ENCODE measurements at regions not wholly inside any gene's neighbourhood (a gene's known extent, or its start where the extent isn't known, plus 50 kb on each side); places are given as distances from the start of the nearest gene placed in this dataset.

GRCh38 chr2:191514613-191515012 is 163.3 kb upstream of the NABP1 start:
- no peak for DNase-seq (ENCODE audit: low read depth)

DNA sequence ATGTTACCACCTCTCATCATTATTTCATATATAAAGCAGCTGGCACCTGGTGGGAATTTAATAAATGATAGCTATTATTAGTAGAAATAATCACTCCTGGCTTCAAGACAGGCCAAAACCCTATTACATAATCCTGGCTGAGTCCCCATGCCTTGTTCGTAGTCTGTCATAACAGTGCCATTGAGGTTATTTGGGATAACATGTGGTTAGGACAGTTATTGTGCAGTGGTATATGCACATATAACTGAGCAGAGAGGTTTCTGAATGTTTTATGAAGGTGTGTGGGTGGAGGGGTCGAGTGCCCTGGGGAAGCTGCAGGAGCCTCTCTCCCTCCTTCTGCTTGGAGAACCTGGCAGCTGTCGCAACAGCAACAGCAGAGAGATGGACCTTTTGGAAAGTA is 162.4 kb upstream of the NABP1 start:
- no peak for DNase-seq (ENCODE audit: low read depth)

DNA sequence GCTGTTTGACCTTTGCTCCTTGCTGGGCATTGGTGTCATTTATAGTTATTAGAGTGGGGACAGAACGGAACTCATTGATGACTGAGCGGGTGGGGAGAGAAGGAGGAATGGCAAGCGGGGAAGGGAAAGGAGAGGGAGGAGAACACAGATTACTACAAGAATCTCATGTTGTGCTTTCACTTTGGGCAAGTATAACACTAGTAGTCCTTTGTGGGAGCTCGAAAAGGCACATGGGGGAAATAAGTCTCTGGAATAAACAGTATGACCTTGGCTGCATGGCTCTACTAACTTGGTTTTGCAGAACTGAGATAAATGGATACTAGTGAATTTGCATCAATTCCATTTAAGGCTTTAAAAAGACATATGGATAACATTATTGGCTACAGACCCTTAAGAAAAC is 161.7 kb upstream of the NABP1 start:
- DNase-seq (ENCODE audit: low read depth) = peak; percentile 11

- DNase-seq (ENCODE audit: low read depth) = peak; percentile 47
These were observed 156.2 kb upstream of the NABP1 start for GRCh38 chr2:191521608-191522208.

DNA sequence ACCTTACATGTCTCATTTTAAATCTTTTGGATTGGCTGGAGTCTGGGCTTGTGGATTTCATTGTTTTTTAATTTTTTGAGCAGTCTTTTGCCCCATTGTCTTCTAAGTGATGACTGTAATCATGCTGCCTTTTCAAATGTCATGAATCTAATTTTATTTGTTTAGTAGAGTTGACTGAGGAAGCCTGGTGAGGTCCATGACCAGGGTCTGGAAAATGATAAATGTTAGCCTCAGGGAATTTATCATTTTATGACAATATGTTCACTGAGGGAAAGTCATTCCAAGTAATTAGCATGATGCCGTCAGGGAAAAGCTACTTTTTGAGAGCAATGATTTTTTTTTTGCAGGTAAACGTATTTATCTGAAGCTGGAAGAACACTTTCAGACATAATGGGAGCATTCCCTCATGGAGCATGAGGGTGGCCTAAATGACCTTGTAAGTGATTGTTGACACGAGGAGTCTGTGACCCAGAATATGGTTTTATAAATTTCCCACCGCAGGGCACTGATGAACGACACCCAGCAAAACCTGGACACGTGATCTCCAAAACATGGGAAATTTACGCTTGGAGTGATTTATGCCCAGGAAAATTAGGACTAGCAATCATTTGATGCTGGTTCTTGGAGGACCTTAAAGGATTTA is 155.3 kb upstream of the NABP1 start:
- no peak for DNase-seq (ENCODE audit: low read depth)

DNA sequence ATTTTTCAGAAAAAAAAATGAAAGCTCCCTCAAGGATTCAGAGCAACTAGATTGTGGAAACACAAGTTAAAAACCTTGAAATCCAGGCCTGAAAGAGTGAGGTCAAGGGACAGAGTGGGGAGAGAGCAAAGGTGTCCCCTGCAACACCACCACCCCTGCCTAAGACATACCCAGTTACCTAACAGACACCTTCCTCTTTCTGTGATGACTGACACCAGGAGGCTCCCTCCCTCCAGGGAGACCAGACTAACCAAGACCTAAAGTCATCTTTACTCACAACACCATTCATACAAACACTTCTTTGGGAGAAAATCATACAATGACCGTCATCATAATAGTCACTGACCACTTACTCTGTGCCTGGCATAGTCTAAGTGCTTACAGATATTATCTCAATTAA is 151.8 kb upstream of the NABP1 start:
- DNase-seq (ENCODE audit: low read depth) = no peak

DNA sequence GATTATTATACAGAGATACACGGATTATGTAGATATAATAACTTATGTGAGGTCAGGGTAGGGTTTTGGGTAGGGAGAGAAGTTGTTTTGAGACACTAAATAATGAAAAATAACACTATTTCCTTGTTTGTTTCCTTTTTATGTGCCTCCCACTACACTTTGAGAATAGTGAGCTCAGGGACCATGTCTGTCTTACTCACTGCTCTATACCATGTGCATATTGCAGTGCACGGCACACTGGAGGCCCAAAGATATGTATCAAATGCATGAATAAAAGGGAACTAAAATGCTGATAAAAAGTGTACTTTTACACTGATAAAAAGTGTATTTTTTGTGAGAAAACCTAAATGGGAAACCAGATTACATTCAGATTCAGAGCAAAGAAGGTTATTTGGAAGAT is 151.4 kb upstream of the NABP1 start:
- no peak for DNase-seq (ENCODE audit: low read depth)

DNA sequence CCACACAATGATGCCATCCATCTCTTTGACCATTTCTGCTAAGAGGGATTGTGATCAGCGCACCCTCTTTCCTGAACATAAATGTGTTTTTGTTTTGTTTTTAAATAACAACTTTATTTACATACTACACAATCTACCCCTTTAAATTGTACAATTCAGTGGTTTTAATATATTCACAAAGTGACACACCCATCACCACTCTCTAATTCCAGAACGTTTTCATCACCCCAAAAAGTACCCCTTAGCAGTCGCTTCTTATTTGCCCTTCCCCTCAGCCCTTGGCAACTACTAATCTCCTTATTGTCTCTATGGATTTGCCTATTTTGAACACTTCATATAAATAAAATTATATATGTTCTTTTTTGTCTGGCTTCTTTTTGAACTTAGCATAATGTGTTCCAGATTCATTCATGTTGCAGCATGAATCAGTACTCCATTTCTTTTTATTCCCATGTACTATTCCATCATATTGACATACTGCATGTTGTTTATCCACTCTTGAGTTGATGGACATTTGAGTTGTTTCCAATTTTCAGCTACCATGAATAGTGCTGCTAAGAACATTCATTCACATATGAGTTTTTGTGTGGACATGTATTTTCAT is 150.9 kb upstream of the NABP1 start:
- DNase-seq (ENCODE audit: low read depth) = no peak

GRCh38 chr2:191530618-191531017 is 147.3 kb upstream of the NABP1 start:
- DNase-seq (ENCODE audit: low read depth) = no peak

GRCh38 chr2:191533693-191534180 is 144.2 kb upstream of the NABP1 start:
- no peak for DNase-seq (ENCODE audit: low read depth)

DNA sequence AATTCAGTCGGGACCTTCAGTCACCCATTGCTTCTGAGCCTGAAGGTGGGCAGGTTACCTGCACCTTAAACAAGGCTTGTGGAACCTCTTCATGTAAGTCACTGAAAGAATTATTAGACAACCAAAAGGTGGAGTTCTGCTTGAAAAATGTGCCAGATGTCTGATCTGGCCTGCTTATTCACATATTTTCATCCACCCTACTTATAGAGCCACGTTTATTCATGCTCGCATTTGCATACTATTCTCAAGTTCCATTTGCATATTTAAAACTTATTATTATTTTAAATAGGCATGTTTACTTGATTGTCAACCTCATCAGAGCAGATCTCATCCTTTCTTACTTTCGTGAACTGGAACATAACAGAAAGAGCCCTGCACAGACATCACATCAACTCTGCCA is 140.0 kb upstream of the NABP1 start:
- DNase-seq (ENCODE audit: low read depth) = no peak

- no peak for DNase-seq (ENCODE audit: low read depth)
These were observed 139.5 kb upstream of the NABP1 start for GRCh38 chr2:191538334-191538903.

GRCh38 chr2:191539068-191539467 is 138.9 kb upstream of the NABP1 start:
- DNase-seq (ENCODE audit: low read depth) = peak; percentile 38

- DNase-seq (ENCODE audit: low read depth) = no peak
These were observed 137.3 kb upstream of the NABP1 start for GRCh38 chr2:191540681-191541080.

DNA sequence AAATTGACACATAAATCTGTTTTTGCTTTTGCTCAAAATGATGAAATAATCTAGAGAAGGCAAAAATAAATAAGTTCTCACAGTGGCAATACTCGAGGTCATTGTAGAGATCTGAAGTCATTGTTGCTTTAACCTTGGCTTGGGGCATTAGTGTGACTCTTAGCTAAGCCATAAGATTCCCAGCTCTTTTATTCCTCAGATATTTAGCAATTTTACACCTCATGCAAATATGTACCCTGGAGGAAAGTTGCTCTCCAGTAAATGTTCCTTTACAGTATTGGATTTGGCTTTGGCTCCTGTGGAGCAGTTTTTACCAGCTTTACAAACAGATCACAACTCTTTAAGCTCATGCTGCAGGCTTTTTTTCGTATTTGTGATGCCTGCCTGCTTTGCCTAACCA is 134.2 kb upstream of the NABP1 start:
- DNase-seq (ENCODE audit: low read depth) = no peak

DNA sequence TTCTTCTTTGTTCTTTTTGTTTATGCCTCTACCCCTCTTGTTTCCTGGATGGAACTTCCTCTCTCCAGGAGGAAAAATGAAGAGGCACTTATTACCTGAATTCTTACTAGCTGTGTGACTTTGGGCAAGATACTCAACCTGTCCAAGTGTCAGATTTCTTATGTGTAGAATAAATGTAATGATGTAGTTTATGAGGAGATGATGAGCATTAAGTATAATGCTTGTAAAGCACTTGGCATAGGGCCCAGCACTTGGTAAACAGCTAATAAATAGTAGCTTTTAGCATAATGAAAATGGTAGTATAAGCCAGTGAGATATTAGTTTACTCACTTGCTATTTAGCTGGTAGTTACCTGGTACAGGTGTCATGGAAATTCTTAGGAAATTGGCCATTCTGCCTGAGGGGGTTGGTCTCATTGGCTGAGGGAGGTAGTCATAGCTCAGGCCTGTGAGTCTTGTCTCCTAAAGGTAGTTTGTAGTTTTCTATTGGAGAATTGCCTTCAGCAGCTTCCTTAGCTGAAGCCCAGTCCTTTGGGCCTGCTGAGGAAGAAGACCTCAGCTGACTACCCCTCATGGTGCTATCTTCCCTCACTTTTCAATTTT is 133.4 kb upstream of the NABP1 start:
- DNase-seq (ENCODE audit: low read depth) = no peak

GRCh38 chr2:191545361-191545760 is 132.6 kb upstream of the NABP1 start:
- DNase-seq (ENCODE audit: low read depth) = no peak

DNA sequence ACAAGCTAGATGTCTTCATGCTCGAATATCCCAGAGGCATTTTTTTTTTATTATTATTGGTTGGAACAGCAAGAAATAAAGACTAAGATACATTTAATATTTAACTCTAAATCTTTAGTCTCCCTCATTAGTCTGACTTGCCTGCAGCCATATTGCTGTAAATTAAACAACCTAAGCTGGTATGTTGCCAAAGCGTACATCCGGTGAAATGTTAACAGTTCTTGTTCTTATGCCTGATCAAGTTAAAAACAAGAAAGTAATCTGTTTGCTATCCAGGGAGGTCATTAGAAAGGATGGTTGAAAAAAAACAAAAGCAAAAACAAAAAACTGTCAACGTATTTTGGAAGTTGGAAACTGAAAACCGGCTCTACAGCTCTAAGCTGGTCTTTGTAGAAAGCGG is 125.9 kb upstream of the NABP1 start:
- DNase-seq (ENCODE audit: low read depth) = peak; percentile 42

- DNase-seq (ENCODE audit: low read depth) = no peak
These were observed 123.7 kb upstream of the NABP1 start for GRCh38 chr2:191554240-191554639.

DNA sequence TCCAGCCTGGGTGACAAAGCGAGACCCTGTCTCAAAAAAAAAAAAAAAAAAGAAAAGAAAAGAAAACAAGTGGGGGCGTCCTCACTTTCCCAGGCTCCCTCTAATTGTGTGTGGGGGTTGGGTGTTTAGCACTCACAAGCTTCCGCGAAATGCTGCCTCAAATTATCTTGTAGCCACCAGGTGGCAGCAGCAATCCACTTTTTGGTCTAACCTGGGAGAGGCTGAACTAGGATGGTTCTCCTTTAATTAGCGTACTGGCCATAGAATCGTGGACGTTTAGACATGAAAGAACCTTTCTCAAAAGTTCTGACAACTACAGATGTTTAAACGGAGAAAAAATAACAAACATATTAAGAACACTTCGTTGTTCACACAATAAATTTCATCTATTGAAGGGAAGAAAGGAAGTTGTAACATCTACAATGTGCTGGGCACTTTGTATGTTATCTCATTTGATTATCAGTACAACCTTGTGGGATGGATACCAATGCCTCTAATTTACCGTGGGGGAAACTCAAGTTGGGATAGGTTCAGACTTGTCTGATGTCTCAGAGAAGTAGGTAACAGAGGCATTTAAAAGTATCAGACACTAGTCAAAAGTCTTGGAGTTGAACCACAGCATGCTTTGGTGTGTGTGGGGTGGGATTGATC is 122.7 kb upstream of the NABP1 start:
- peak; percentile 81 for DNase-seq (ENCODE audit: low read depth)

- peak; percentile 31 for DNase-seq (ENCODE audit: low read depth)
These were observed 121.5 kb upstream of the NABP1 start for GRCh38 chr2:191556463-191556862.

- DNase-seq (ENCODE audit: low read depth) = no peak
These were observed 120.1 kb upstream of the NABP1 start for GRCh38 chr2:191557841-191558240.
